ENCODE measurements at regions not wholly inside any gene's neighbourhood (a gene's known extent, or its start where the extent isn't known, plus 50 kb on each side); places are given as distances from the start of the nearest gene placed in this dataset.
"Not testable (repeated sequence)": the region's sequence is repeated elsewhere in the genome, so short reads cannot be mapped to it uniquely, and the experiment has no call there.

- H3K4me1 Mint-ChIP-seq; H3K9me3 Mint-ChIP-seq; H3K27me3 ChIP-seq (ENCODE audit: control insufficient read depth, insufficient read depth, low read length, poor library complexity, severe bottlenecking); H3K4me3 ChIP-seq (ENCODE audit: low read length); H3K9ac ChIP-seq (ENCODE audit: extremely low read depth, low read length, poor library complexity, severe bottlenecking); H3K36me3 ChIP-seq (ENCODE audit: control insufficient read depth, insufficient read depth, low read length); H3K4me3 Mint-ChIP-seq; H3K27me3 Mint-ChIP-seq (ENCODE audit: insufficient read depth); H3K27ac ChIP-seq (ENCODE audit: low read depth, low read length); H3K27ac Mint-ChIP-seq; H3K4me1 ChIP-seq (ENCODE audit: control insufficient read depth, insufficient read depth, low read length); H3K36me3 Mint-ChIP-seq (ENCODE audit: low read depth); H3K9me3 ChIP-seq (ENCODE audit: control insufficient read depth, low read length); DNase-seq: not testable (repeated sequence)
- 71% methylated on average over 1 of the region's 1 CpG; no CpG with 5 or more reads in 1 of the 2 experiments for WGBS, 2 experiments (ENCODE audit: insufficient coverage in 1 of 2, insufficient read length in 1 of 2)
These were observed 672.7 kb upstream of the CTNND2 start for GRCh38 chr5:12576953-12577352.

- H3K9me3 ChIP-seq (ENCODE audit: control insufficient read depth, low read length); H3K27ac Mint-ChIP-seq; H3K4me1 Mint-ChIP-seq; H3K36me3 Mint-ChIP-seq (ENCODE audit: low read depth); H3K4me3 Mint-ChIP-seq; H3K9me3 Mint-ChIP-seq; H3K27ac ChIP-seq (ENCODE audit: low read depth, low read length); H3K4me1 ChIP-seq (ENCODE audit: control insufficient read depth, insufficient read depth, low read length); DNase-seq; H3K27me3 ChIP-seq (ENCODE audit: control insufficient read depth, insufficient read depth, low read length, poor library complexity, severe bottlenecking); H3K27me3 Mint-ChIP-seq (ENCODE audit: insufficient read depth); H3K36me3 ChIP-seq (ENCODE audit: control insufficient read depth, insufficient read depth, low read length); H3K9ac ChIP-seq (ENCODE audit: extremely low read depth, low read length, poor library complexity, severe bottlenecking); H3K4me3 ChIP-seq (ENCODE audit: low read length): not testable (repeated sequence)
- 94 to 95% methylated on average over 5 to 51 of the region's 56 CpGs for WGBS, 2 experiments (ENCODE audit: insufficient coverage in 1 of 2, insufficient read length in 1 of 2)
These were observed 670.2 kb upstream of the CTNND2 start for GRCh38 chr5:12574298-12575093.

- H3K4me3 ChIP-seq (ENCODE audit: low read length); H3K27me3 ChIP-seq (ENCODE audit: control insufficient read depth, insufficient read depth, low read length, poor library complexity, severe bottlenecking); H3K4me1 ChIP-seq (ENCODE audit: control insufficient read depth, insufficient read depth, low read length); DNase-seq; H3K27ac Mint-ChIP-seq; H3K9ac ChIP-seq (ENCODE audit: extremely low read depth, low read length, poor library complexity, severe bottlenecking); H3K4me3 Mint-ChIP-seq; H3K27me3 Mint-ChIP-seq (ENCODE audit: insufficient read depth); H3K9me3 ChIP-seq (ENCODE audit: control insufficient read depth, low read length); H3K27ac ChIP-seq (ENCODE audit: low read depth, low read length); H3K9me3 Mint-ChIP-seq; H3K36me3 Mint-ChIP-seq (ENCODE audit: low read depth); H3K36me3 ChIP-seq (ENCODE audit: control insufficient read depth, insufficient read depth, low read length); H3K4me1 Mint-ChIP-seq: not testable (repeated sequence)
- 95 to 100% methylated on average over 1 to 20 of the region's 30 CpGs for WGBS, 2 experiments (ENCODE audit: insufficient coverage in 1 of 2, insufficient read length in 1 of 2)
These were observed 669.7 kb upstream of the CTNND2 start for GRCh38 chr5:12573916-12574297.

- Mint-ChIP-seq H3K27ac (no peak overlapping the region), H3K4me1 (peaks cover 7% of the 10 kb centered on the region), H3K9me3 (no peaks in the 10 kb centered on the region), H3K36me3 (ENCODE audit: low read depth) (no peaks in the 10 kb centered on the region), H3K4me3 (no peak overlapping the region), H3K27me3 (ENCODE audit: insufficient read depth) (no peaks in the 10 kb centered on the region)
- Histone ChIP-seq H3K27me3 (ENCODE audit: control insufficient read depth, insufficient read depth, low read length, poor library complexity, severe bottlenecking) (no peaks in the 10 kb centered on the region), H3K9ac (ENCODE audit: extremely low read depth, low read length, poor library complexity, severe bottlenecking) (no peak overlapping the region), H3K36me3 (ENCODE audit: control insufficient read depth, insufficient read depth, low read length) (no peaks in the 10 kb centered on the region), H3K4me1 (ENCODE audit: control insufficient read depth, insufficient read depth, low read length) (no peaks in the 10 kb centered on the region), H3K9me3 (ENCODE audit: control insufficient read depth, low read length) (no peaks in the 10 kb centered on the region), H3K27ac (ENCODE audit: low read depth, low read length) (no peak overlapping the region), H3K4me3 (ENCODE audit: low read length) (no peak overlapping the region)
- no peak for DNase-seq
- WGBS, 2 experiments (ENCODE audit: insufficient coverage in 1 of 2, insufficient read length in 1 of 2), result 88 to 91% methylated on average over 1 of the region's 1 CpG
- TF ChIP-seq CTCF (conservative IDR thresholded peaks at IDR 0.05), result no peak
These were observed 666.4 kb upstream of the CTNND2 start for GRCh38 chr5:12570688-12571087.
